ENCODE measurements at regions not wholly inside any gene's neighbourhood (a gene's known extent, or its start where the extent isn't known, plus 50 kb on each side); places are given as distances from the start of the nearest gene placed in this dataset.

DNA sequence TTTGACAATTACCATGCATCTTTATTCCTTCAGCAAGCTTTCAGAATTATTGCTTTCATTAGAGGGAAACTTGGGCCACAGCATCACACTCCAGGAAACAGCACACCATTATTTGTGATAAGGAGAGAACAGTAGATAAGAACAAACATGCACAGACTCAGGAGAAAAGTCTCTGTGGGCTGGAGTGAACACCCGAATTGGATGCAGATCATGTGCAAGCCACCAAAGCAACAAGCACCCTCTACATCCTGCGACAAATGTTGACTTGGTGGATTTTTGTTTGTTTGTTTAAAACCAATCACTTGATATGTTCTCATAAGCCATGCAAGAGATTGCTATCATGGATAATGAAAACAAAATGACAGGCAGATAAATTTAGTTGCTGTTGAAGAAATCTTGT lies 67.7 kb upstream of the ZFP64 start:
- H3K4me3 ChIP-seq (ENCODE audit: low read depth, low read length), result no peak overlapping the region
- TF ChIP-seq, protein P1, sequence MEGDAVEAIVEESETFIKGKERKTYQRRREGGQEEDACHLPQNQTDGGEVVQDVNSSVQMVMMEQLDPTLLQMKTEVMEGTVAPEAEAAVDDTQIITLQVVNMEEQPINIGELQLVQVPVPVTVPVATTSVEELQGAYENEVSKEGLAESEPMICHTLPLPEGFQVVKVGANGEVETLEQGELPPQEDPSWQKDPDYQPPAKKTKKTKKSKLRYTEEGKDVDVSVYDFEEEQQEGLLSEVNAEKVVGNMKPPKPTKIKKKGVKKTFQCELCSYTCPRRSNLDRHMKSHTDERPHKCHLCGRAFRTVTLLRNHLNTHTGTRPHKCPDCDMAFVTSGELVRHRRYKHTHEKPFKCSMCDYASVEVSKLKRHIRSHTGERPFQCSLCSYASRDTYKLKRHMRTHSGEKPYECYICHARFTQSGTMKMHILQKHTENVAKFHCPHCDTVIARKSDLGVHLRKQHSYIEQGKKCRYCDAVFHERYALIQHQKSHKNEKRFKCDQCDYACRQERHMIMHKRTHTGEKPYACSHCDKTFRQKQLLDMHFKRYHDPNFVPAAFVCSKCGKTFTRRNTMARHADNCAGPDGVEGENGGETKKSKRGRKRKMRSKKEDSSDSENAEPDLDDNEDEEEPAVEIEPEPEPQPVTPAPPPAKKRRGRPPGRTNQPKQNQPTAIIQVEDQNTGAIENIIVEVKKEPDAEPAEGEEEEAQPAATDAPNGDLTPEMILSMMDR (IDR thresholded peaks at IDR 0.05; ENCODE audit: low read depth, low read length, missing control alignments), result no peak
- in situ Hi-C loops (cut with HindIII; ENCODE audit: low pct_ligation_motif_present, low sequenced_read_pairs), result no loop called here
- DNase-seq, result no peak
- no peaks in the 10 kb centered on the region for H3K36me3 ChIP-seq (replicated peaks)
- H3K27ac ChIP-seq, result no peak overlapping the region
- no peaks in the 10 kb centered on the region for H3K27me3 ChIP-seq (replicated peaks)

GRCh38 chr20:52256454-52256853 lies 64.9 kb upstream of the ZFP64 start:
- DNase-seq, result no peak
- TF ChIP-seq, protein P1 (IDR thresholded peaks at IDR 0.05; ENCODE audit: low read depth, low read length, missing control alignments), result no peak
- no peaks in the 10 kb centered on the region for H3K27me3 ChIP-seq (replicated peaks)
- H3K36me3 ChIP-seq (replicated peaks), result no peaks in the 10 kb centered on the region
- H3K27ac ChIP-seq, result no peak overlapping the region
- H3K4me3 ChIP-seq (ENCODE audit: low read depth, low read length), result no peak overlapping the region
- in situ Hi-C loops (cut with HindIII; ENCODE audit: low pct_ligation_motif_present, low sequenced_read_pairs), result no loop called here

DNA sequence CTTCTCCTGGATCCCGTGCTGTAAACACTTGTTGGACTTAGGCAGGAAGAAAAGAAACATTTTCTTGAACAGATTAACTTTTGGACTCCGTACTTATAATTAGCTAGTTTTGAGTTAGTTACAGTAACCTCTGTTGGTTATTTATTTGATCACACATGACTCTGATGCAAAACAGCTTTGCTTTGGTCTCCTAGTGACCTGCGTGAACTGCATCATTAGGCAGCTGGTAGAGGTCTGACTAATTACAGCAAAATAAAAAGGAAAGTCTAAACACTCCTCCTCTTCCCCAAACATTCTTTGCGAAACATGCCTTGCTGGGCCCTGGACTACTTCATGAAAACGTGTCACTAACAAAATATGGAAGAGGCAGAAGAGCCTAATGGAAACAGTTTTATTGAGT lies 61.1 kb upstream of the ZFP64 start:
- no peak for DNase-seq
- in situ Hi-C loops (cut with HindIII; ENCODE audit: low pct_ligation_motif_present, low sequenced_read_pairs), result no loop called here

GRCh38 chr20:52251827-52252226 lies 60.2 kb upstream of the ZFP64 start:
- Histone ChIP-seq H3K4me3 (ENCODE audit: low read depth, low read length) (no peak overlapping the region), H3K27me3 (replicated peaks) (no peaks in the 10 kb centered on the region), H3K27ac (no peak overlapping the region), H3K36me3 (replicated peaks) (no peaks in the 10 kb centered on the region)
- TF ChIP-seq, protein P1 (IDR thresholded peaks at IDR 0.05; ENCODE audit: low read depth, low read length, missing control alignments), result no peak
- DNase-seq, result no peak
- in situ Hi-C loops (cut with HindIII; ENCODE audit: low pct_ligation_motif_present, low sequenced_read_pairs), result no loop called here

More for the DNA sequence above, 61.1 kb upstream of the ZFP64 start:
- Histone ChIP-seq H3K36me3 (replicated peaks) (no peaks in the 10 kb centered on the region), H3K27ac (no peak overlapping the region), H3K4me3 (ENCODE audit: low read depth, low read length) (no peak overlapping the region), H3K27me3 (replicated peaks) (no peaks in the 10 kb centered on the region)
- TF ChIP-seq, protein P1 (IDR thresholded peaks at IDR 0.05; ENCODE audit: low read depth, low read length, missing control alignments), result no peak

- Histone ChIP-seq H3K36me3 (replicated peaks) (no peaks in the 10 kb centered on the region), H3K27ac (no peak overlapping the region), H3K4me3 (ENCODE audit: low read depth, low read length) (no peak overlapping the region), H3K27me3 (replicated peaks) (no peaks in the 10 kb centered on the region)
- TF ChIP-seq, protein P1 (IDR thresholded peaks at IDR 0.05; ENCODE audit: low read depth, low read length, missing control alignments), result no peak
- DNase-seq, result no peak
- in situ Hi-C loops (cut with HindIII; ENCODE audit: low pct_ligation_motif_present, low sequenced_read_pairs), result no loop called here
Measured at GRCh38 chr20:52251136-52251700, 59.6 kb upstream of the ZFP64 start.

DNA sequence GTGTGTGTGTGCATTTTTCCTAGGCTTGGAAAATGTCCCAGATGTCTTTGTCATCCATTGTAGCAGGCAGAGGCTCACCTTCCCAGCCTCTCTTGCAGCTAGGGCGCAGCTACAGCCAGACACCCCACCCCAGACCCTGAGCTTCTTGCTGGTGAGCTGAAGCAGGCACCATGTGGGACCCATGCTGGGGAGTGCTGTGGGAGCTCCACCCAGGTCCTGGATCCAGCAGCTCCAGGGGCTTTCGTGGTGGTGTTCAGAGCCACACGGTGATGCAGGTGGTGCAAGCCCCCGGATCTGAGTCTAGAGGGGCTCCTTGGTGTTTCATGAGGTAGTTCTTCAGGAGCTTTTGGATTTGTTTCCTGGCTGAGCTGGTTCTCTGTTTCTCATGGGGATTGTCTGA lies 56.0 kb upstream of the ZFP64 start:
- TF ChIP-seq, protein P1 (IDR thresholded peaks at IDR 0.05; ENCODE audit: low read depth, low read length, missing control alignments), result no peak
- H3K4me3 ChIP-seq (ENCODE audit: low read depth, low read length), result no peak overlapping the region
- H3K27ac ChIP-seq, result no peak overlapping the region
- H3K27me3 ChIP-seq (replicated peaks), result no peaks in the 10 kb centered on the region
- in situ Hi-C loops (cut with HindIII; ENCODE audit: low pct_ligation_motif_present, low sequenced_read_pairs), result no loop called here
- H3K36me3 ChIP-seq (replicated peaks), result no peaks in the 10 kb centered on the region
- no peak for DNase-seq

Measured in brain microvascular endothelial cell (primary cell).